Right hindlimb (tissue), 1 donor: ENCODE measurements at regions not wholly inside any gene's neighbourhood (a gene's known extent, or its start where the extent isn't known, plus 50 kb on each side); places are given as distances from the start of the nearest gene placed in this dataset.

Experiments
- DNase-seq: peaks from one replicate; pipeline ENCODE4 v3.0.0-alpha.2; 2018

- no peak for DNase-seq
These were observed 50.7 kb upstream of the GPR157 start for GRCh38 chr1:9179463-9180110.

- no peak for DNase-seq
These were observed 51.4 kb upstream of the GPR157 start for GRCh38 chr1:9180111-9180819.

GRCh38 chr1:9181176-9181906, 52.4 kb upstream of the GPR157 start:
- peak; percentile 61 for DNase-seq

GRCh38 chr1:9181990-9182783, 52.4 kb upstream of the H6PD start:
- no peak for DNase-seq

DNA sequence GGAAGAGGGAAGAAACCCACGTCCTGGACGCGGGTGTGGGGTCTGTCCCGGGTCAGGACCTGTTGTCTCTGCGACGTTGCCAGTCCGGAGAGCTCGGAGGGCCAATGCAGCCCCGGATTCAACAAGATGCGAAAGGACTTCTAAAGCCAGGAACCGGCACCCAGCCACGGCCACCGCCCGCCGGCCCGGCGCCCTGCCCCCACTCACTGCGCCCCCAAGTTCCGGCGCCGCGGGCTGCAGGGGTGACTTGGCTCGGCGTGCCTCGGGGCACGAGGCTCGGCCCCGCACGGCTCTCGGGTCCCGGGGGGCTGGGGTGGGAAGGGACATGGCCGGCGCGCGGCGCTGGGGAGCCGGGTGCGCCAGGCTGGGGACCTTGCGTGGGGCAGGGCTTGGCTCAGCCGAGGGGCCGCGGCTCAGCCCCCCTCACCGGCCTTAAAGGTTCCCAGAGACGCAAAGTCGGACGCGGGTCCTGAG, 51.8 kb upstream of the H6PD start:
- no peak for DNase-seq

- no peak for DNase-seq
These were observed 51.1 kb upstream of the H6PD start for GRCh38 chr1:9183441-9183840.

DNA sequence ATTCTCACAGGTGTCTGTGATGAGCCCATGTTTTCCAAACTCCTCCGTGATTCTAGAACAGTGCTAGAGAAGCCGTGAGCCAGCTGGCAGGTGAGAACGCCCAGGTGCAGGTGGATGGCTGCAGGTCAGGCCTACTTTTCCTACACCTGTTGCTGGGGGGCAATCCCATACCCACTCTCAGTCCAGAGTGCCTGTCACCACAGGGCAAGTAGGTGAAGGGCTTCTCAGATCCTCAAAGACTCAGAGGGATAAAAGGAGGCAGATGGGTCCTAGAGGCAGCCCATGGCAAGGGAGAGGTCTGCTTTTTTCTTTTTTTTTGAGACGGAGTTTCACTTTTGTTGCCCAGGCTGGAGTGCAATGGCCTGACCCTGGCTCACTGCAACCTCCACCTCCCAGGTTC, 50.7 kb upstream of the H6PD start:
- DNase-seq = no peak

DNA sequence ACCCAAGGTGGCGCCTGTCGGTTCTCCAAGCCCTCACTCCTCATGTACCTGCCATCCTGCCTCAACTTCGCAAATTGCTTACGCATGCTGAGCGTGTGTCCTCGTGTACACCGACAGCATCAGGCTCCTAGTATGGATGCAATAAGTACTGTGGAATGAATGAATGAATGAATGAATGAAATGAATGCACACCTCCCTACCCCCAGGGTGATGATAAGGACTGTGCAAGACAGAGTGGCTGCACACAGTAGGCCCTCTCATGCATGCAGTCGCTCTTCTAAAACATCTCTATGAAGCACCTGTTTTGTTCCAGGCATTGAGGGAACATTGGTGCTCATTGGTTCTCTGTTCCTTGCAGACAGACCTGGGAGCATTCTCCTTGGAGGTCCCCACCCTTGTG, 49.8 kb upstream of the H6PD start:
- no peak for DNase-seq
